BJ (cell line): ENCODE measurements at regions not wholly inside any gene's neighbourhood (a gene's known extent, or its start where the extent isn't known, plus 50 kb on each side); places are given as distances from the start of the nearest gene placed in this dataset.

Experiments used
- CTCF ChIA-PET: fragments of 350-600 bp; formaldehyde crosslinking; extraction: SDS; loops from one replicate; lab custom pipeline; 2021; ENCODE audit warnings: antibody characterized with exemption, inconsistent platforms; lab: Yijun Ruan, JAX
- POLR2A ChIA-PET: fragments of 300-600 bp; sonication (Branson Sonifier 250); formaldehyde crosslinking; extraction: SDS; loops from one replicate; lab custom pipeline; 2021; ENCODE audit warnings: antibody characterized with exemption; lab: Charles Lee
- DNase-seq: peaks from one replicate; pipeline ENCODE4 v3.0.0-alpha.2; 2011; ENCODE audit warnings: low read depth
- H3K27me3 ChIP-seq: 2 replicates; pipeline ENCODE4 v1.6.0; 2011; ENCODE audit warnings: low read length; ENCODE audit not compliant: control insufficient read depth, insufficient read depth
- H3K36me3 ChIP-seq: 2 replicates; pipeline ENCODE4 v1.5.1; 2011; ENCODE audit warnings: low read length; ENCODE audit not compliant: control insufficient read depth, insufficient read depth
- H3K4me3 ChIP-seq: 2 replicates; pipeline ENCODE4 v1.5.1; 2011; ENCODE audit warnings: low read depth, mild to moderate bottlenecking, control low read depth, low read length
- TF ChIP-seq, protein P1 (sequence below): IDR thresholded peaks from 2 replicates; pipeline ENCODE4 v1.5.1; 2011; ENCODE audit warnings: low read depth, mild to moderate bottlenecking, control low read depth, inconsistent platforms, low read length, moderate library complexity; ENCODE audit not compliant: insufficient read depth

DNA sequence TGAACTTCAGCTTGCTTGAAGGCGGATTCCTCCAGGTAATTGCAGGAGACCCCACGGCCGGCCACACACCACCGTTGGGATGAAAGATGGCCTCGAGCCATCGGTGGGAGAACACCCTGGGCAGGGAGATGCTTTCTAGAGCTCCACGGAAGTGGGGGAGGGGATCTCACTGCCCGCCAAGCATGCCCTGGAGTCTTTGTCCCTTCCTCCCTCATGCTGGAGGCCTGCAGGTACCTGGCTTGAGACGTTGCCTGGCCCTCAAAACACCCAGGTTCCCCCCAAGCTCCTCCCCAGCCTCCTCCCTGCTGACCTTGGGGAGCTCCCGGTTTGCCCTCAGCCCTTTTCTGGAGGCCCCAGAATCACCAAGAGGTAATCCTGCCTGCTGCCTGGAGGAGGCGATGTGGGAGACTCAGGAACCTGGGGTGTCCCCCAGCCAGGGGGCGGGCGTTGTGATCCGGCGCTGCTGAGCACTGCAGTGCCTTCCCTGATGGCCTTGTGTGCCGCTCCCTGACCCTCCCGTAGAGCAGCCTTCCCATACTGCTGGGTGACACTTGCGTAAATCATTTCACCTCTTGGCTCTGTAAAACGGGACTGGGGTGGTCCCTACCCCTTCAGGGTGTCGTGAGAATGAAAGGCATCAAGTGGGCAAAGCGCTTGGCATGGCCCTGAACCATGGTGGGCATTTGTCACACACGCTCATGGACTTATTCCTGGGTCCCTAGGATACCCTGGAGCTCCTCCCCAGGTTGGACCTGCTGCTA, 91.4 kb downstream of the CEBPB start:
- Histone ChIP-seq H3K36me3 (no peaks in the 10 kb centered on the region), H3K4me3 (no peak overlapping the region), H3K27me3 (no peaks in the 10 kb centered on the region)
- CTCF ChIA-PET, result interaction anchor here (1.0 kb wide), 1 partner anchor 71 kb away, joined by 3 read pairs; no protein-coding TSS in a partner anchor
- TF ChIP-seq, protein P1, sequence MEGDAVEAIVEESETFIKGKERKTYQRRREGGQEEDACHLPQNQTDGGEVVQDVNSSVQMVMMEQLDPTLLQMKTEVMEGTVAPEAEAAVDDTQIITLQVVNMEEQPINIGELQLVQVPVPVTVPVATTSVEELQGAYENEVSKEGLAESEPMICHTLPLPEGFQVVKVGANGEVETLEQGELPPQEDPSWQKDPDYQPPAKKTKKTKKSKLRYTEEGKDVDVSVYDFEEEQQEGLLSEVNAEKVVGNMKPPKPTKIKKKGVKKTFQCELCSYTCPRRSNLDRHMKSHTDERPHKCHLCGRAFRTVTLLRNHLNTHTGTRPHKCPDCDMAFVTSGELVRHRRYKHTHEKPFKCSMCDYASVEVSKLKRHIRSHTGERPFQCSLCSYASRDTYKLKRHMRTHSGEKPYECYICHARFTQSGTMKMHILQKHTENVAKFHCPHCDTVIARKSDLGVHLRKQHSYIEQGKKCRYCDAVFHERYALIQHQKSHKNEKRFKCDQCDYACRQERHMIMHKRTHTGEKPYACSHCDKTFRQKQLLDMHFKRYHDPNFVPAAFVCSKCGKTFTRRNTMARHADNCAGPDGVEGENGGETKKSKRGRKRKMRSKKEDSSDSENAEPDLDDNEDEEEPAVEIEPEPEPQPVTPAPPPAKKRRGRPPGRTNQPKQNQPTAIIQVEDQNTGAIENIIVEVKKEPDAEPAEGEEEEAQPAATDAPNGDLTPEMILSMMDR, result no peak
- DNase-seq, result no peak
- POLR2A ChIA-PET, result interaction anchor here (0.6 kb wide), 1 partner anchor 14 kb away, joined by 3 read pairs; no protein-coding TSS in a partner anchor

DNA sequence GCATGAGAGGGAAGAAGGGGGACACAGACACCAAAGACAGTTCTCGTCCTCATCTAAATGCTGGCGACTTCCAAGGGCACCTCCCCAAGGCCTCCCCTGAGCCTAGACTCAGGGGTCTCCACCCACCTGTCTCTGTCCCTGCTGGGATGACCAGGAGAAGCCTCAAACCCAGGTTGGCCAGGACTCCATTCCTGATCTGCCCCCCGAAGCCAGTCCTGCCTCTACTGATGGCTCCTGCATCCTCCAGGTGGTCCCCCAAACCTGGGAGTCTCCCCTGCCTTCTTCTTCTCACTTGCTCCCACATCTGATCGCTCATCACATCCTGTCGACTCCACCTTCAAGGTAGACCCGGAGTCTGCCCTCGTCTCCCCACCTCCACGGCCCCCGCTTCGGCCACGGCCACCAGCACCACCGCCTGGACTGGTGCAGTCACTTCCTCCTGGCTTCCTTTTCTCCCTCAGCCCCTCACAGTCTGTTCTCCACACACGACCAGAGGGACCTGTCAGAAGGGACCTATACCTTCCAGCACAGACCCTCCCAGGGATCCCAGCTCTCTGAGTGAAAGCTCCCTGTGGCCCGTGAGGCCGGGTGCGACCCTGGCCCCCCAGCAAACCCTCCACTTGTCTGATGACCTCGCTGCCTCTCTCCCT, 92.1 kb downstream of the CEBPB start:
- H3K27me3 ChIP-seq, result no peaks in the 10 kb centered on the region
- POLR2A ChIA-PET, result interaction anchor here (0.6 kb wide), 1 partner anchor 14 kb away, joined by 3 read pairs; no protein-coding TSS in a partner anchor
- no peak for DNase-seq
- CTCF ChIA-PET, result interaction anchor here (2.0 kb wide), 1 partner anchor 14 kb away, joined by 7 read pairs; no protein-coding TSS in a partner anchor
- H3K36me3 ChIP-seq, result no peaks in the 10 kb centered on the region
- no peak overlapping the region for H3K4me3 ChIP-seq
- TF ChIP-seq, protein P1, result no peak

DNA sequence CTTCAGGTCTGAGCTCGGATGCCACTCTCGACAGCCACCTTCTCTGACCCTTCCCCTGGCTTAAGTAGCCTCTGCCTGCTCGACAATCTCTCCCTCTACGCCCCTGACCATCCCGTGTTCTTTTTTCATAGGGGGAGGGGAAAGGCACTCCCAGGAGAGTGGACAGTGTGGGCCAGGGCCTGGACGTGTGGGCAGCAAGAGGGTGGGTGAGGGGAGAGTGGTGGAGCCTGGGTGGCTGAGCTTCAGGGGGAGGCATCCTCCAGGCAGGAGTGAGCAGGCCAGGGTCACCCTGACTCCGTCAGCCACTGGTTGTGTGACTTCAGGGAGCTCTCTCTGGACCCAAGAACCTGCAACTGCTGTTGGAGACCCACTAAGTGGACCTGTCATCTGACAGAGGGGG, 92.7 kb downstream of the CEBPB start:
- TF ChIP-seq, protein P1, result no peak
- Histone ChIP-seq H3K36me3 (no peaks in the 10 kb centered on the region), H3K4me3 (no peak overlapping the region), H3K27me3 (no peaks in the 10 kb centered on the region)
- DNase-seq, result no peak
- POLR2A ChIA-PET, result no interaction called here
- CTCF ChIA-PET, result interaction anchor here (2.0 kb wide), 1 partner anchor 14 kb away, joined by 7 read pairs; no protein-coding TSS in a partner anchor

DNA sequence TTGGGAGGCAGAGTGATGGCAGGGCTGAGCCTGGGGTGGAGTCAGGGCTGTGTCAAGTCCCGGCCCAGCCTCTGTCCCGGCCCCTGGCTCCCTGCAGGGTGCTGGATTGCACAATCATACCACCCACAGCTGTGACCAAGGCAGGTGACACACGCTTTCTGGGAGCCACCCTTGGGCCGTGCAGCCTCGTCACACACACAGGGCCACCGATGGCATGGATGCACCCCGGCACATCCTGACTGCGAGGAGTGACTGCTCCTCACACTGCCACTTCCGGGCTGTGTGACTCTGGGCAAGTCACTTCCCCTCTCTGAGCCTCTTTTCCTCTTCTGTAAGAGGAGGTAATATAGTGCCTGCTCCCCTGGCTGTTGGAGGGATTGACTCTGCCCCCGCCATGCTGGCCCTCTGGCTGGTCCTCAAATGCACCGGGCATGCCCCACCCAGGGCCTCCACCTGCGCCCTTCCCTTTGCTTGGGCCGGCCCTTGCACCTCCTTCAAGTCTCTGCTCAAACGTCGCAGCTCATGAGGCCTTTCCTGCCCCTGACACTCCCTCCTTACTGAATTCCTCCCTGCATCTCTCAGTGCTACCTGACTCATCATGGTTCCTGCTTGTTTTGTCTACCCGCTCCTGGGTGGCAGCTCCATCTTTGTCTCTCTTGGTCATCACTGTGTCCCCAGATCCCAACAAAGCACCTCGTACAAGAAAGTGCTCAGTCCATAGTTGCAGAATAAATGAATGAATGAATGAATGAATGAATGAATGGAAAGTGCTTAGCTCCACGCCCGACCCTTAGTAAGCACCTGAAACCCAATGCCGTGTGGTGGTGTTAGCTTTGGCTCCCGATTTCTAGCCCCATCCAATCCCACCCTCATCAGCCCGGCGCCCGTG, 93.5 kb downstream of the CEBPB start:
- Histone ChIP-seq H3K27me3 (no peaks in the 10 kb centered on the region), H3K36me3 (no peaks in the 10 kb centered on the region), H3K4me3 (no peak overlapping the region)
- TF ChIP-seq, protein P1, result no peak
- POLR2A ChIA-PET, result interaction anchor here (1.0 kb wide), 1 partner anchor 21 kb away, joined by 4 read pairs; no protein-coding TSS in a partner anchor
- CTCF ChIA-PET, result interaction anchor here (1.1 to 2.0 kb wide), 5 partner anchors 13 to 60 kb away, joined by 3 to 7 read pairs (median 4); no protein-coding TSS in a partner anchor
- DNase-seq, result no peak
